NCI-H69 (cell line): ENCODE measurements at regions not wholly inside any gene's neighbourhood (a gene's known extent, or its start where the extent isn't known, plus 50 kb on each side); places are given as distances from the start of the nearest gene placed in this dataset.

Experiments
- DNase-seq: peaks from one replicate; lab custom pipeline; 2025; lab: John Stamatoyannopoulos, UW

DNA sequence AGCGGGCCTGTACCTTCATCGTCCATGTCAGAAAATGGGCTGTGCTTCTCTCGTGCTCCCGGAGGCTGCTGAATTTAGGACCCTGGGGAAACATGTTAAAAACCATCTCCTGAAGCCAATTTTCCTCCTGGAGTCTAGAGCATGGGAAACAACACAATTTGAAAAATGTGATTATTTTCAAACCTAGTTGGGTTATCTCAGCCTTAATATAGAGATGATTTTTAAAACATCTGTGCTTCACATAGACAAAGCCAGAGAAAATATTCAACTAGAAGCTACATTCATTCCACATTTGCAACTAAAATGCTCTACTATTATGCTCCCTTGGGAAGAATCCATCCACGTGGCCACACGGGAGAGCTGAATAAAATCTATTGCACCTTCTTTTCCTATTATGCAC lies 225.9 kb upstream of the TMEM72 start:
- DNase-seq = no peak

DNA sequence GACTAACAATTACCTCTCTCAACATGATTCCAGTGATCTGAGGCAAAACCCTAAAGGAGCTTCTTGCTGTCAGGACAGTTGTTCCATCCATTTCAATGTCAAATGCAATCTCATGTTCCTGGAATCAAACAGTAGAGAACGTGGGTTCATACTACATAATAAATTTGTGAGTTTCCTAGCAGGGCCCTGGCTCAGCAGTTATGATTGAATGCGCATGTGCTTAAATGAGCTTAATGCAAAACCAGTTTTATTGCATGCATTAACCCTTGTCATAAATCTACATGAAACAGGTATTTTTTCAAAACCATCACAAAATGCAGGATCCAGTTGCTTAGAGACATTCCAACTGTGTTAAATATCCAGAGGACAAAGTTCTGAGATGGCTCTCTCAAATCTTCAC lies 225.4 kb upstream of the TMEM72 start:
- no peak for DNase-seq

DNA sequence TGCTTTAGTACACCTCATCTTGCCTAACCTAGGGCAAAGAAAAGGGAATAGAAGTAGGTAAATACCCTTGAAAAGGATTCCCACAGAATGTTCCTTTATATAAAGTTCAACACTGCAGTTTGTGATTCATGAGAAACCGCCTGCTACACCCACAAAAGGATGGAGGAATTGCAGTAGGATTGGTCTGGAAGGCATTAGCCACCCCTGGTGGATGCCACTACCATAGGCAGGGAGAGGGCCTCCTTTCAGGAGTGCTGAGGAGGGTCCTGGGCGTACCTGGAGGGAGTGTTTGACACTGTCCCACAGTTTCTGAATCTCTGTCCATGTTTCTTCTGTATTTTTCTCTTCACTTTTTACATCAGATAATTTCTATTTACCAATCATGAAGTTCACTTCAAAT lies 221.8 kb upstream of the TMEM72 start:
- DNase-seq = no peak

DNA sequence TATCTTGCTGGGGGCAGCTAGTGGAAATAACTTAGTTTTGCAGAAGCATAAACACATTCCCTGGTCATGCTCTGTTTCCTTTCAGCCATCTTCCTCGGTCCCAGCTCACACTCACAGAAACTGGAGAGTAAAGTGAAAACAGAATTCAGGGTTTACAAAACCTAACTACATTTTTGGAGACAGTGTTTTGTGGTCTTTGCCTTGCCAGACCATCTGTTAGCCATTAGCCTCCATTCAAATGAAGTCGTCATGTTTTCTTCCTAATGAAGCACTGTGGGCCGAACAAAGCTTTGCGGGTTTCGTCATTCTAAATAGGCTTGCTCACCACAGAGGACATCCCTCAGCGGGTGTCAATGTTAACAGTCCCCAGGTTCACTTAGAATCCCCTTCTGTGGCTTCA lies 214.6 kb upstream of the TMEM72 start:
- no peak for DNase-seq

DNA sequence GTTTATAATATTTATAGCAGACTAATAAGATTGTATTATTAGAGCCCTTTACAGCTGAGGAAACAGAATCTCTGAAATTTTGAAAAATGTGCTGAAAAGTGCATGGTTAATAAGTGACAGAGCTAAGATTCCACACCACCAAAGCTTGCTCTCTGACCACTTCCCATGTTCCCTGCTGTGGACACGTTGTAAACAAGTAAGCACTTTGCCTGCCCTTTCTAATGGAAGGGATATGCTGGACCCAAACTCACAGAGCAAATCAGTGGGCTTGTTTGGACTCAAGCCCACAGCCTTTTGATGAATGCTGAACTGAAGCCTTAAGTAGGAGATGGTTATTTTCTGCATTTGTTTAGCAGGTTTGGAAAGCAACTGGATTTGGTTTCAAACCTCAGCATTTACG lies 214.0 kb upstream of the TMEM72 start:
- DNase-seq = no peak

DNA sequence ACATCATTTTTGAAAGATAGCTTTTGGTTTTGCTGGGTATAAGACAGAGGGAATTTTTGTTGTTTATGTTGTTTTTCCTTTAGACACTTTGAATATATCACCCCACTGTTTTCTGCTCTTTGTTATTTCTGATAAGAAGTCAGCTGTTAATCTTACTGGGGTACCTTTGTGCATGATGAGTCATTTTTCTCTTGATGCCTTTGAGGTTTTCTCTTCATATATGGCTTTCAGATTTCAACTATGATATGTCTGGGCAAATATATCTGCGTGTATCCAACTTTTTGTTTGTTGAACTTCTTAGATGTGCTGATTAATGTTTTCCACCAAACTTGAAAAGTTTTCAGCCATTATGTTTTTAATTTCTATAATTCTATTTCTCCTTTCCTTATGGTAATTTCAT lies 208.6 kb upstream of the TMEM72 start:
- no peak for DNase-seq

DNA sequence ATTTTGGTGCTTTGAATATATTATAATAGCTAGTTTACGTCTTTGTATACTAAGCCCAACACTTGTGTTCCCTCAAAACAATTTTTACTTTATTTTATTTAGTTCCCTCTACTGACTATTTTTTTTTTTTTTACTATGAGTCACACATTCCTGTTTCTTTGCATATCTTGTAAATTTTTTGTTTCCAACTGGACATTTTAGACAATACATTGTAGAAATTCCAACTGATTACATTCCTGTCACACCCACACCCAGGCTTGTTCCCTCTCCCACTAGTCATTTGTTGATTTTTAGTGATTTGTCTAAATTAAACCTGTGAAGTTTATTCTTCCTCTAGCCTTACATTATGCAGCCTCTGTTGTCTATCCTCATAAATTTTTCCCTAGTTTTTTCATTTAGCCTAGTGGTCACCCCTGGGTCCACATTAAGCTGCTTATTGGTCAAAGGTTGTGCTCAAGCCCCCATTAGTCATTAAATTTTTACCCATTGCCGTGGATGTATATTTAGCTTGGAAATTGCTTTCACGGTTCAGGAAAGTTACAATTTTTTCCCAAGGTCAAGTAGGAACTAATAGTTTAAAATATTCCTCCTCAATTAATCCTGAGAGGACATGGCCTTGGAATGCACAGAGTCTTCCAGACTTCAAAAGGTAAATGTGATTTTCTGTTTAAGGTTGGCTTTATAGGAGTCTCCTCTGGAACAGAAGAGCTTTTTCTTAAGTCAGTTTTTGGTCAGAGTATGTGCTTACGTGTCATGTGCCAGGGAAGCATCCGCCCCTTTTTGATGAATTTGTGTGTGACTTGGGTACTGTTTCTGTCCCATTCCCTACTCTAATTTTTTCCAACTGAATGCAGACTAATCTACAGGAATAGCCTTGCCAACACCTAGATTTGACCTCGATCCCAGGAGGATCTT lies 207.6 kb upstream of the TMEM72 start:
- no peak for DNase-seq

DNA sequence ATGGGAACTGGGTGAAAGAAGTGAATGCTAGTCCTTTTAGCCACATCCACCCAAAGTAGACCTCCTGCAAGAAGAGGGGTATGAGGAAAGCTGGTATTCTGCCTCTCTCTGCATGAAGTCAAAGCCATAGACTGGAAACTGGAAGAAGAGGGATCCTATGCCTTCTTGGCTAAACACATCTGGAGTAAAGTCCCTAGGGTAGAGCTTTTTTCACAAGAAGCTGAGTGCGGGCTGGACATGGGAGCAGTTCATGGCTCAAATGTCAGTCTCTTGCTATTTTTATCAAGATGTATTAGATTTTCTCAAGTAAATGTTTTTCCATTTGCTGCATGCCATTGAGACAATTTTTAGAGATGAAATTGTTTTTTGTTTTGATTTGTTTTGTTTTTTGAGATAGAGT lies 206.5 kb upstream of the TMEM72 start:
- no peak for DNase-seq

DNA sequence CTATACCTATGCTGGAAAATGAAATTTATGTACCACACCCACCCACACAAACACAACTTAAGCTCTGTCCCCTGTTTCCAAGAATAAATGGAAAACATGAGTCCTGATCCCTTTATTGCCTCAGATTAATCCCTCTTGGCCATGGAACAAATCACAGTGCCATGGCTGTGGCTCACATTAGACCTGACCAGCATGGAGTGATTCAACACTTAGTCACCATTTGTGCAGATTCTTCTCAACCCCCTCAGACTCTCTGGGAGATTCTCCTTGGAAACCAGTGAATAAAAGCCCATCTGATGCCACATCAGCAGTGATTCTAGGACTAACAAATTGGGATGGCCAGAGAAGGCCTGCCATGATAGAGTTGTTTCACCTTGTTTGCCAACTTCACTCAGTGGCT lies 204.4 kb upstream of the TMEM72 start:
- no peak for DNase-seq

DNA sequence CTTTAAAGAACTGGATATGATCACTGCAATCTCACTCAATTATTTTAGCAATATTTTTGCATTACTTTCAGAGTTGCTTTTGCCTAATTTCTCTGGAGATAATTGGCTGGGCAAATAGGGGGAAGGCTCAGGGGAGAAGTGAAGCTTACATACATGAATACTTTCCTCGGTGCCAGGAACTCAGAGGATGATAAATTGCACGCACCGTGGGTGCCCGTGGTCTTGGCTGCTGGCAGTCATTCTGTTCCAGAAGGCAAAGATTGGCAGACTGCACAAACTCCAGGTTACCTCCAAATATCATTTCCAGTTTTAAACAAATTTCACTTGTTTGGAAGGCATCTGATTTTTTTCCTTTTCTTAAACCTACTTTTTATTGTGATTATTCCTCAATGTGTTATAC lies 197.8 kb upstream of the TMEM72 start:
- DNase-seq = no peak

DNA sequence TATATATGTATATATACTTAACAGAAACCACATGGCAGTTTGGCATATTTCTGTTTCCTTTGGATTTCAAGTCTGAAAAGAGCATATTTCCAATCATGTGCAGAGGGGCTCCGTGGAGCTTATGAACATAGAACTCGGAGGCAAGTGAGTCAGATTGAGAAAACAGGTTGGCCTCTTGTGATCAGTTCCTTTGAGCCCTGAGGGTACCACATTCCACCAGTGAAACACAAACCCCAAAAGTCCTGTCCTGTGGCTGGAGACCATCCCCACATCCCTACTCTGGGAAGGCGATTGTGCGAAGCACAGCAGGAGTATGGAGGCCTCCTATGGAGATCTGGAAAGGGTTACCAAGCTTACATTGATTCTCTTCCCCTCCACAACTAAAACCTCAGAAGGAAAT lies 196.7 kb upstream of the TMEM72 start:
- DNase-seq = no peak

DNA sequence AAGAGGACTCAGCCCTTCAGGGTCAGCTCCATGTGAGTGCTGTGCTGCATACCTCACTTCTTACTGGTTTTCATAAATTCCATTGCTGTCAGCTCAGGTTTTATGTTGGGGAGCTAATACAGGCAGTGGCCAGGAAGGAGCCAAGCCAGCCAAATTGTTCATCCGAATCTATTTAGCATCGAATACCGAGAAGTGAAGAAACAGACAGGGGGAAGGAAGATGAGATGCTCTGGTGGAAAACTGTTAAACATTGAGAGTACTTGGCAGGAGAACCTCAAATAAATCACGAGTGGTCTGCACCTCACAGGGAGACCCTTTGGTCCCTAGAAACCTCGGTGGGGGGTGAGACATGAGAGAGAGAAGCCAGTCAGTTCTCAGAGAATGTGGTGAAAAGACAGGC lies 196.0 kb upstream of the TMEM72 start:
- DNase-seq = no peak

DNA sequence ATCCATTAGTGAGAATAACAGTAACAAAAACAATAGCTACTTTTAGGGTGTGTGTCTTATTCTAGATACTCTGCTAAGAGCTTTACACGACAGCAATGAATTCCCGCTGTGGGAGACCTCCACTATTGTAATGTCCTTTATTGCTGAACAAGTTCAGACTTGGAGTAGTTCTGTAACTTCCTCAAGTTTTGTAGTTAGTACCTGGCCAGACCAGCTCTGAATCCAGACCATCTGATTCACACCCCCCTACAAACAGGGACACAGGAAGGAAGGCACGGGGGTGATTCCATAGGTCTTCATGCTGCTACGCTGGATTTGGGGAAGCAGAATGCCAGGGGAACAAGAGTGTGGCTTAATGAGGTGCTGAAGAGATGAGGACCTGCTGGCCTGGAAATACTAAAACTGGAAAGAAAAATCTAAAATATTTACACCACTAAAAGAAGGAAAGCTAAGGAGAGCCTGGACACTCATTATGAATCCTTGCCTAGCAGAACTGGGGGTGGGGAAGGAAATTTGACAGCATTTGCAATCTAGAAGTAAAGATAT lies 194.6 kb upstream of the TMEM72 start:
- no peak for DNase-seq

DNA sequence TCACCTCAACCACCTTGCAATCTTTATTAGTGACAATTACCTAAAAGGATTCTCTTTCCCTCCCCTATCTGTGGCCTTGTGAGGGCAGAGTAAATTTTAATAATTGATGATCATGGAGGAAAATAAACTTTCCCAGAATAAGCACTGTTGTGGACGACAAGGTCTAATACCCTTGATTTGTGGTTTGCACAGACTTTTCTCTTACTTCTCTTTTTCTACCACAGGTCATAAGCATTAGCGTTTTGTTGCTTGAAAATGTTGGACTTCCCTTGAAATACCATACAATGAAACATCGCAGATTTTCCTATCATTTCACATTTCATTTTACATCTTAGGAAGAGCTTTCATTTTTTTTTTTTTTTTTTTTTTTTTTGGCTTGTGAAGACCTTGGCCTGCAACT lies 188.1 kb upstream of the TMEM72 start:
- no peak for DNase-seq

DNA sequence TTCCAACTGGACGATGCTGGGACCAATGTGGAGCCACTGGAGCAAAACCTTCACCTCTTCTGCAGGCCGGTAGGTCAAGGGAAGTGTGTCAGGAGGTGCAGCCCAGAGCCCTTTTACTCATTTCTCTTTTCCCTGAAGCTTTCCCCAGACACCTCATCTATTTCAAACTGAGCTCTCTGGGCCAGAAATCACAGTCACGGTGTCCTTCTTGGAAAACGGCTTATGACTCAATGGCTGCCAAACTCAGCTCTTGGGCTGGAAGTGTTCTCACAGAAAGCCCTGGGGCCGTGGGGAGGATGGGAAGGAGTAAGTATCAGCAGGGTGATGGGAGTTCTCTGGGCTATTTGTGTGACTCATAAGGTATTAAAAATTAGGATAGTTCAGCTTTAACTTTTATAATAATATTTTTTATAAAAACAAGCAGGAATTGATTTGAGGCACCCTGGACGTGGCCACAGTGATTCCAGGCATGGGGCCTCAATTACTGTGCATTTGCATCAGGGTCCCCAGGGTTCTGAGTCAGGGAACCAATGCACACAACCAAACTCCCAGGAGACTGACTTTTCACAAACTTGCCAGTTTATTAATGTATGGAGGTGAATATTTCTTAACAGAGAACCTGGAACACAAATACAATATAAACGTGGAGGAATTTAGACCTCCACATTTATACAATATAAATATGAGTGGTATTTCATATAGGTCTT lies 187.4 kb upstream of the TMEM72 start:
- DNase-seq = no peak

DNA sequence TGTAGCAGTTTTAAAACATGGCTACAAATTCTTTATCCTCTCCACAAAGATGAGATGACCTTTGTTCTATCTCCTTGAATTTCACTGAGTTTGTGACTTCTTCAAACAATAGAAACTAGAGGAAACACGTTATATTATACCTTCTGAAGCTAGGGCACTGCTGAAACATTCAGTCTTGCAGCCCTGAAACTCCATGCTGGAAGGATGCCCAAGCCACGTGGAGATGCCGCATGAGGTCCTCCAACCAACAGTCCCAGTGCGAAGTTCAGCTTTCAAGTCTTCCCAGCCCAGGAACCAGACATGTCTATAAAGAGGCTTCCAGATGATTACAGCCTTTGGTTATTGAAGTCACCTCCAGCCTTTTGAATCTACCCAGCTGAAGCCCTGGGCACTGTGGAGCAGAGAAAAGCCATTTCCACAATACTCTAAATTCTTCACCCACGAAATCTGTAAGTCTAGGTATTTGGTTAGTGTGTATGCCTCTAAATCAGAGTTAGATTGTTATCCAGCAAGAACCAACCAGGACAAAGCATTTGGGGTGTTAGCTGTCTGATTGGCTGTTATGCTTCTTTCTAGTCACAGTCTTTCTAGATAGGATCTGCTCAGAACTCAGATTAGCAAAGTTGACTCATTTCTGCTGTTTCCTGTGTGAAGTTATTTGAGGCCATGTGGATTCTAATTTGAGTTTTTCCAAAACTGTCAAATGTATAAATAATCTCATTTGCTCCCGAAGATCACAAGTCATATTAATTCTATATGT lies 186.5 kb upstream of the TMEM72 start:
- no peak for DNase-seq

DNA sequence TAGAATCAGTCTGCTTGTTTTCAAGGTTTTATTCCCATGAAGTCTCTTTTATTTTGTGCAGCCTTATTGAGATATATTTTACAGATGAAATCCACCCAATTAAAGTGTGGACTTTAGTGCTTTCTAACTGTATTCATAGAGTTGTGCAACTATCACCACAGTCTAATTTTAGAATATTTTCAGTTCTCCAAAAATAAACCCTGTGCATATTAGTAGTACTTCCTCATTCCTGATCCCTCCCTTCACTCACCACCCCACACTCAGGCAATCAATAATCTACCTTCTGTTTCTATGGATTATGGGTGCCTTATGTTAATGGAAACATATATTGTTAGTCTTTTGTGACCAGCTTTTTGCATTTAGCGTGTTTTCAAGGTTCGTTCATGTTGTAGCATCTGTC lies 185.7 kb upstream of the TMEM72 start:
- no peak for DNase-seq

DNA sequence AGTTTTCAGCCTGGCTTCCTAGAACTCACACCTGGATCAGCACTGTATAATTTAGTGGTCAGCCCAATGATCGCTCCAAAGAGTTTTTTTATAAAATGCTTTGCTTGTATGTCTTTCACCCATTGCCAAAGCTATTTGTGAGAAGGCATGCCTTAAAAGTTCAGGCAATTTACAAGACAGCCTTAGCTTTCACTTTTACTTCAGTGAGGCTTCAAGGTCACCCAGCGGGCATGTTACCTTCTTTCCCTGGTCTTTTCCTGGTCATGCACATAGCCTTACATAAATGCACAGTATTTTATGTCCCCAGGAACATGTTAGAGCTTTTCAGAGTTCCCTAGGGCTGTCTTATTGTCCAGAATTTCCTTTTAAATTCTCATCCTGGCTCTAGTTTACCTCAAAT lies 179.9 kb upstream of the TMEM72 start:
- DNase-seq = no peak

DNA sequence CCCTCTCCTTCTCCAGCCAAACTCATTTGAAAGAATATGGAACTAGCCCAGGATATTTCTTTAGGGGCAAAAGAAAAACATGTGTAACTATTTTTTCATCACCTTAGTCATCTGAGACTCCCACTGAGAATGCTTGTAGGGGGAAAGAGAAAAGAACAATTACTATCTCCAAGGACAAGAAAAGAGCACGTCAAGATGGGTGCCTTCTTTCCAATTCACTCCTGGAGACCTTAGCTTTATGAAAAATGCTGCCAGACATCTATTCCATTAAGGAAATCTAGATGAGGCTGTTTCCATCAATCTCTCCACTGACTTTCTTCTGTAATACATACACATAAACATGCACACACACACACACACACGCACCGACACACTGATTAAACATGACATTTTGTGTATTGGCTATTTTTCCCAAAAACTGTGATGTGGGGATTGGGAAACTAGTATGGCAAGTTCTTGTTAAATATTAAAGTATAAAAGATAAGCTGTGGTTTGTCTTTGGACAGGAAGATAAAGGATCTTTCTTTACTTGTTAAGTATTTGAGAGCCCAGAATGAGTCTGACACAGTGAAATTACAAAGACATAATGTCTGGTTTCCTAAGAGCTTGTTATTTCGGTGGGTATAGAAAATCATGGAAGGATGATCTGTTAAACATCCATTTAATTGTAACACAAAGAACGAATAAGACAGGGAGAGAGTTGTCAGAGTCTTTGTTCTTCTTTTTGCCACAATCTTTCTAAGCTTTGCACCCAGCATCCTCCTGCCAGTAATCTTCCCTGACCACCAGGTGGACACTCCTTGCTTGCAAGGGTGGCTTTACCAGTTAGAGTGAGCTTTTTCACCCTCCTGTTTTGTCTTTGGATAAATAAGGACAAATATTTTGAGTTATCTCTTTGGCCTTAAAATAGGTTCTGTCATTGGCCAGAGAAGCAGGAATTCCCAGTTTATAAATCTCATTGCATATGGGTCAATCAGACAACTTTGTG lies 177.3 kb upstream of the TMEM72 start:
- no peak for DNase-seq

DNA sequence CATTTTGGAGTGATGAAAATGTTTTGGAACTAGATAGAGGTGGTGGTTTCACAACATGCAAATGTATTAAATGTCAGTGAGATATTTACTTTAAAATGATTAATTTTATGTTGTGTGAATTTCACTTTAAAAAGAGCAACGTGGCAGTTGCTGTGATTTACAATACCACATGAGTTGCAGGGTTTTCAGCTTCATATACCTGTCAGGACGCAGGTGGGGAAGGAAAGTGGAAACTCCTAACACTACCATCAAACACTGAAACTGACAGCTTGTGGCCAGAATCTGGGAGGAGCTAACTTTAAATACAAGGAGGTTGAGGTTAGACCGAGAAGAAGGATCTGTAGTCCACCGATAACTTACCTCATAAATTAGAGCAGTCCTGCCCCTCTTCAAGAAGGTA lies 168.9 kb upstream of the TMEM72 start:
- DNase-seq = no peak

DNA sequence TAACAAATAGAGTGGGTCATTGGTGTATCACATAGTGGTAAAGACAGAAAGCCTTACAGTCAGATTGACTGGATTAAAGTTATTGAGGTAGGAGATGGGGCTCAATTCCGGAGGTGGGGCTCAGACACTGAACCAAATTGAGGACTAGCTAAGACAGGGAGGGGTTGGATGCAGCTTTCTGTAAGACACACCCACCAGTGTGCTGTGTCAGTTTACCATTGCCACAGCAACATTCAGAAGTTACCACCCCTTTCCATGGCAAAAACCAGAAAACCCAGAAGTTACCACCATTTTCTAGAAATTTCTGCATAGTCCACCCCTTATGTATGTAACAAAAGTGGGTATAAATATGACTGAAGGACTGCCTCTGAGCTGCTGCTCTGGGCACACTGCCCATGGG lies 167.6 kb upstream of the TMEM72 start:
- DNase-seq = no peak
